K562 (cell line): ENCODE measurements at regions not wholly inside any gene's neighbourhood (a gene's known extent, or its start where the extent isn't known, plus 50 kb on each side); places are given as distances from the start of the nearest gene placed in this dataset.

Experiments used
- ATAC-seq: fragments of 200-7000 bp; cut with Tn5 transposase; 3 replicates; pipeline ENCODE4 v1.9.1; 2020; ENCODE audit warnings: moderate library complexity
- BruUV-seq: library from RNA; stranded (reverse); fragments of 400-500 nt; replicated peaks from 2 replicates; lab custom pipeline; 2021; lab: Mats Ljungman, UMichigan
- CTCF ChIA-PET: fragments of 300-600 bp; formaldehyde crosslinking; extraction: SDS; loops from one replicate; lab custom pipeline; 2021; ENCODE audit warnings: low intra/inter-chr PET ratio; lab: Yijun Ruan, JAX
- POLR2A ChIA-PET: fragments of 300-600, 350-650 bp; sonication (Branson Sonifier 250); formaldehyde crosslinking; extraction: SDS; loops from one replicate; lab custom pipeline; 2021; ENCODE audit warnings: antibody characterized with exemption, inconsistent platforms; lab: Yijun Ruan, JAX
- DNase-seq, 4 experiments: peaks; one replicate each; pipeline versions ENCODE4 v3.0.0 to v3.0.0-alpha.2; 2011 to 2018; ENCODE audit warnings: low spot score in 3 of 4, mixed read lengths in 3 of 4; ENCODE audit errors: extremely low read depth in 1 of 4
- FAIRE-seq: peaks from 2 replicates; lab custom pipeline; 2011; peaks lifted over from hg19 to GRCh38; lab: Jason Lieb, UNC
- H2AFZ ChIP-seq: 2 replicates; pipeline ENCODE4 v1.6.0; 2011; ENCODE audit warnings: low read depth, low read length, control low read depth, inconsistent platforms
- H3K27ac ChIP-seq: fragments of 200-600 bp; 3 replicates; pipeline ENCODE4 v1.8.0; 2011; ENCODE audit warnings: low read depth, mild to moderate bottlenecking, control low read depth, inconsistent platforms, low read length, moderate library complexity, mixed read lengths; ENCODE audit errors: extremely low read depth
- H3K27me3 ChIP-seq, 2 experiments: fragments of 300-600 bp in 1 of 2; 2 replicates in 1 of 2; 3 replicates in 1 of 2; pipeline versions ENCODE4 v1.6.0 to v1.8.0; 2011; ENCODE audit warnings: inconsistent platforms in 2 of 2, low read length in 2 of 2, mild to moderate bottlenecking in 1 of 2, mixed read lengths in 1 of 2, moderate library complexity in 1 of 2; ENCODE audit not compliant: control insufficient read depth in 2 of 2, insufficient read depth in 2 of 2
- H3K36me3 ChIP-seq: fragments of 300-600 bp; 3 replicates; pipeline ENCODE4 v1.8.0; 2011; ENCODE audit warnings: mild to moderate bottlenecking, low read length, inconsistent platforms; ENCODE audit not compliant: control insufficient read depth, insufficient read depth
- H3K4me1 ChIP-seq, 2 experiments: fragments of 200-600 bp in 1 of 2; replicated peaks in 1 of 2; 2 replicates in 1 of 2; 3 replicates in 1 of 2; pipeline versions ENCODE4 v1.5.1 to v1.8.0; 2011; ENCODE audit warnings: inconsistent platforms in 2 of 2, low read length in 2 of 2, mild to moderate bottlenecking in 1 of 2, mixed read lengths in 1 of 2, moderate library complexity in 1 of 2; ENCODE audit not compliant: control insufficient read depth in 2 of 2, insufficient read depth in 2 of 2
- H3K4me2 ChIP-seq: 2 replicates; pipeline ENCODE4 v1.6.1; 2011; ENCODE audit warnings: low read length, control low read depth, inconsistent platforms, mixed read lengths; ENCODE audit not compliant: insufficient read depth
- H3K4me3 ChIP-seq: fragments of 200-600 bp; sonication (generic), shearing (Covaris generic); 2 replicates; pipeline ENCODE4 v1.5.1; 2016; ENCODE audit warnings: control low read depth, inconsistent platforms
- H3K79me2 ChIP-seq: fragments of 200-600 bp; 3 replicates; pipeline ENCODE4 v1.8.0; 2011; ENCODE audit warnings: low read length, inconsistent platforms; ENCODE audit not compliant: control insufficient read depth, insufficient read depth
- H3K9ac ChIP-seq, 2 experiments: 2 replicates each; pipeline versions ENCODE4 v1.6.0 to v1.6.1; 2011; ENCODE audit warnings: low read depth in 2 of 2, low read length in 2 of 2, control low read depth in 1 of 2, inconsistent platforms in 1 of 2, mild to moderate bottlenecking in 1 of 2, mixed read lengths in 1 of 2; ENCODE audit not compliant: insufficient read depth in 1 of 2
- H3K9me1 ChIP-seq: one replicate; pipeline ENCODE4 v1.6.0; 2011; ENCODE audit warnings: inconsistent platforms, mild to moderate bottlenecking, low read length, moderate library complexity; ENCODE audit not compliant: control insufficient read depth, insufficient read depth
- H3K9me3 ChIP-seq: replicated peaks from 2 replicates; pipeline ENCODE4 v1.5.1; 2011; ENCODE audit warnings: low read depth, low read length, inconsistent platforms; ENCODE audit not compliant: control insufficient read depth, insufficient read depth
- H4K20me1 ChIP-seq: replicated peaks from 2 replicates; pipeline ENCODE4 v1.6.1; 2011; ENCODE audit warnings: low read length, inconsistent platforms, mixed read lengths; ENCODE audit not compliant: control insufficient read depth, insufficient read depth
- CBFA2T3 ChIP-seq: fragments of 450-650 bp; IDR thresholded peaks from 2 replicates; pipeline ENCODE4 v1.6.1; 2017
- CLOCK ChIP-seq: fragments of 250-450 bp; sonication (Bioruptor Pico); IDR thresholded peaks from 2 replicates; pipeline ENCODE4 v1.4.0; 2020; ENCODE audit warnings: mild to moderate bottlenecking, moderate library complexity, borderline replicate concordance
- PHB2 ChIP-seq: fragments of 450-650 bp; IDR thresholded peaks from 2 replicates; pipeline ENCODE4 v1.6.1; 2017; ENCODE audit warnings: low read depth
- SRSF1 ChIP-seq: fragments of 200-400 bp; formaldehyde crosslinking; IDR thresholded peaks from 2 replicates; pipeline ENCODE4 v1.6.1; 2017; ENCODE audit warnings: mild to moderate bottlenecking, low read depth, low read length, moderate library complexity
- TCF15 ChIP-seq: fragments of 250-450 bp; sonication (Bioruptor Pico); IDR thresholded peaks from 2 replicates; pipeline ENCODE4 v1.8.0; 2022; ENCODE audit warnings: moderate library complexity, mild to moderate bottlenecking, inconsistent platforms
- U2AF1 ChIP-seq: fragments of 200-400 bp; formaldehyde crosslinking; optimal IDR thresholded peaks from 2 replicates; pipeline ENCODE3; 2017; ENCODE audit warnings: mild to moderate bottlenecking, low read depth, low read length, moderate library complexity
- in situ Hi-C: fragments of 300-500 bp; cut with MboI; formaldehyde crosslinking; loops from 4 replicates; pipeline ENCODE4 v1.15.0; 2018; ENCODE audit warnings: inconsistent platforms, mixed read lengths
- intact Hi-C: fragments of 100-400 bp; cut with micrococcal nuclease; formaldehyde crosslinking; loops from 2 replicates; pipeline ENCODE4 v1.14.2; 2022

- no peaks in the 10 kb centered on the region for H3K4me1 ChIP-seq
- no peaks in the 10 kb centered on the region for H3K9me1 ChIP-seq
- POLR2A ChIA-PET = no interaction called here
- TF ChIP-seq TCF15 (CRISPR knock-in tag) (no peak), PHB2 (no peak), SRSF1 (no peak), CBFA2T3 (no peak), U2AF1 (no peak), CLOCK (CRISPR knock-in tag) (no peak)
- TF ChIP-seq, all 486 proteins: peak for 0
- Histone ChIP-seq H2AFZ (no peak overlapping the region), H3K27ac (no peak overlapping the region), H3K9me3 (no peaks in the 10 kb centered on the region), H3K27me3 (no peaks in the 10 kb centered on the region), H3K9ac (no peak overlapping the region), H3K36me3 (no peaks in the 10 kb centered on the region), H3K4me2 (no peak overlapping the region), H4K20me1 (no peaks in the 10 kb centered on the region), H3K79me2 (no peaks in the 10 kb centered on the region), H3K4me3 (no peak overlapping the region)
- no TSS peak for BruUV-seq
- CTCF ChIA-PET = no interaction called here
- FAIRE-seq (no peak), DNase-seq (no peak), ATAC-seq (no peak)
- intact Hi-C loops (no loop called here), in situ Hi-C loops (no loop called here)
Observed at GRCh38 chr5:164614707-164615106, 1109.3 kb downstream of the MAT2B start.
